SK-N-SH treated with all-trans-retinoic acid at 6 μM for 48 hours (cell line): ENCODE measurements at regions not wholly inside any gene's neighbourhood (a gene's known extent, or its start where the extent isn't known, plus 50 kb on each side); places are given as distances from the start of the nearest gene placed in this dataset.
A peak's percentile ranks its signal among the peaks of the same experiment; 100 is the strongest.

Experiments used
- ATAC-seq: fragments of 200-7000 bp; cut with Tn5 transposase; 3 replicates; pipeline ENCODE4 v1.9.1; 2020; ENCODE audit warnings: mild to moderate bottlenecking, moderate library complexity
- BACH2 ChIP-seq: fragments of 250-450 bp; sonication (Bioruptor Pico); IDR thresholded peaks from 2 replicates; pipeline ENCODE4 v1.9.0; 2021; ENCODE audit warnings: mild to moderate bottlenecking, borderline replicate concordance
- CREB5 ChIP-seq: fragments of 250-450 bp; sonication (Bioruptor Pico); IDR thresholded peaks from 2 replicates; pipeline ENCODE4 v1.5.1; 2020; ENCODE audit warnings: low read depth, mild to moderate bottlenecking, moderate library complexity
- CSDC2 ChIP-seq: fragments of 250-450 bp; sonication (Bioruptor Pico); IDR thresholded peaks from 2 replicates; pipeline ENCODE4 v1.5.0; 2020; ENCODE audit warnings: mild to moderate bottlenecking, moderate library complexity
- ESRRG ChIP-seq: fragments of 250-450 bp; sonication (Bioruptor Pico); IDR thresholded peaks from 2 replicates; pipeline ENCODE4 v1.6.1; 2021; ENCODE audit warnings: mild to moderate bottlenecking
- GLIS3 ChIP-seq: fragments of 250-450 bp; sonication (Bioruptor Pico); IDR thresholded peaks from 2 replicates; pipeline ENCODE4 v1.5.0; 2020; ENCODE audit warnings: mild to moderate bottlenecking, moderate library complexity
- PPARA ChIP-seq: fragments of 250-450 bp; sonication (Bioruptor Pico); IDR thresholded peaks from 2 replicates; pipeline ENCODE4 v1.5.0; 2020; ENCODE audit warnings: mild to moderate bottlenecking, borderline replicate concordance
- RARB ChIP-seq: fragments of 250-450 bp; sonication (Bioruptor Pico); IDR thresholded peaks from 2 replicates; pipeline ENCODE4 v1.8.0; 2021; ENCODE audit warnings: mild to moderate bottlenecking, moderate library complexity
- TCF4 ChIP-seq: fragments of 250-450 bp; sonication (Bioruptor Pico); IDR thresholded peaks from 2 replicates; pipeline ENCODE4 v1.8.0; 2021; ENCODE audit warnings: mild to moderate bottlenecking, moderate library complexity, borderline replicate concordance
- TOX ChIP-seq: fragments of 250-450 bp; sonication (Bioruptor Pico); IDR thresholded peaks from 2 replicates; pipeline ENCODE4 v1.8.0; 2021; ENCODE audit warnings: mild to moderate bottlenecking, moderate library complexity, borderline replicate concordance
- ZC3H10 ChIP-seq: fragments of 250-450 bp; sonication (Bioruptor Pico); IDR thresholded peaks from 2 replicates; pipeline ENCODE4 v1.5.1; 2021; ENCODE audit warnings: mild to moderate bottlenecking, moderate library complexity
- ZFP3 ChIP-seq: fragments of 250-450 bp; sonication (Bioruptor Pico); IDR thresholded peaks from 2 replicates; pipeline ENCODE4 v1.5.0; 2020; ENCODE audit warnings: mild to moderate bottlenecking, moderate library complexity
- ZFP30 ChIP-seq: fragments of 450-650 bp; formaldehyde crosslinking; IDR thresholded peaks from 2 replicates; pipeline ENCODE4 v1.5.0; 2022; ENCODE audit warnings: mild to moderate bottlenecking, moderate library complexity
- ZNF565 ChIP-seq: fragments of 450-650 bp; formaldehyde crosslinking; conservative IDR thresholded peaks from 2 replicates; pipeline ENCODE4 v1.5.0; 2020; ENCODE audit warnings: low read depth, mild to moderate bottlenecking, moderate library complexity
- ZNF70 ChIP-seq: fragments of 450-650 bp; formaldehyde crosslinking; IDR thresholded peaks from 2 replicates; pipeline ENCODE4 v1.5.0; 2020; ENCODE audit warnings: mild to moderate bottlenecking, moderate library complexity
- TF ChIP-seq, protein P1 (sequence below): fragments of 250-450 bp; sonication (Bioruptor Pico); IDR thresholded peaks from 2 replicates; pipeline ENCODE4 v1.8.0; 2020; ENCODE audit warnings: mild to moderate bottlenecking, moderate library complexity, borderline replicate concordance
- TF ChIP-seq, protein P2 (sequence below): fragments of 250-450 bp; sonication (Bioruptor Pico); IDR thresholded peaks from 2 replicates; pipeline ENCODE4 v1.8.0; 2021; ENCODE audit warnings: low read depth, mild to moderate bottlenecking, moderate library complexity, borderline replicate concordance
- TF ChIP-seq, protein P3 (sequence below): fragments of 250-450 bp; sonication (Bioruptor Pico); IDR thresholded peaks from 2 replicates; pipeline ENCODE4 v1.5.1; 2021; ENCODE audit warnings: mild to moderate bottlenecking, moderate library complexity

- peak; percentile 86 for ATAC-seq
- no peak for TF ChIP-seq ZNF565 (CRISPR knock-in tag)
- TF ChIP-seq RARB (CRISPR knock-in tag) = no peak
- TF ChIP-seq, all 23 proteins: peak for 0
Observed at GRCh38 chr1:97006044-97006661, 284.6 kb downstream of the PTBP2 start.

GRCh38 chr1:97007840-97008604 is 286.4 kb downstream of the PTBP2 start:
- no peak for ATAC-seq
- TF ChIP-seq RARB (CRISPR knock-in tag) = no peak
- TF ChIP-seq, protein P1, sequence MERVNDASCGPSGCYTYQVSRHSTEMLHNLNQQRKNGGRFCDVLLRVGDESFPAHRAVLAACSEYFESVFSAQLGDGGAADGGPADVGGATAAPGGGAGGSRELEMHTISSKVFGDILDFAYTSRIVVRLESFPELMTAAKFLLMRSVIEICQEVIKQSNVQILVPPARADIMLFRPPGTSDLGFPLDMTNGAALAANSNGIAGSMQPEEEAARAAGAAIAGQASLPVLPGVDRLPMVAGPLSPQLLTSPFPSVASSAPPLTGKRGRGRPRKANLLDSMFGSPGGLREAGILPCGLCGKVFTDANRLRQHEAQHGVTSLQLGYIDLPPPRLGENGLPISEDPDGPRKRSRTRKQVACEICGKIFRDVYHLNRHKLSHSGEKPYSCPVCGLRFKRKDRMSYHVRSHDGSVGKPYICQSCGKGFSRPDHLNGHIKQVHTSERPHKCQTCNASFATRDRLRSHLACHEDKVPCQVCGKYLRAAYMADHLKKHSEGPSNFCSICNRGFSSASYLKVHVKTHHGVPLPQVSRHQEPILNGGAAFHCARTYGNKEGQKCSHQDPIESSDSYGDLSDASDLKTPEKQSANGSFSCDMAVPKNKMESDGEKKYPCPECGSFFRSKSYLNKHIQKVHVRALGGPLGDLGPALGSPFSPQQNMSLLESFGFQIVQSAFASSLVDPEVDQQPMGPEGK = no peak
- no peak for TF ChIP-seq ZC3H10
- TF ChIP-seq BACH2 (CRISPR knock-in tag) = no peak
- TF ChIP-seq CREB5 (CRISPR knock-in tag) = no peak
- TF ChIP-seq ZFP3 (CRISPR knock-in tag) = no peak

GRCh38 chr1:97010566-97011264 is 289.1 kb downstream of the PTBP2 start:
- ATAC-seq = no peak
- TF ChIP-seq ZNF70 (CRISPR knock-in tag) (no peak), PPARA (CRISPR knock-in tag) (no peak), ZFP30 (CRISPR knock-in tag) (no peak), TCF4 (CRISPR knock-in tag) (no peak), CREB5 (CRISPR knock-in tag) (no peak), TOX (CRISPR knock-in tag) (no peak), BACH2 (CRISPR knock-in tag) (no peak), CSDC2 (CRISPR knock-in tag) (no peak), RARB (CRISPR knock-in tag) (no peak), ZNF565 (CRISPR knock-in tag) (no peak), ZFP3 (CRISPR knock-in tag) (no peak), GLIS3 (no peak), ESRRG (CRISPR knock-in tag) (no peak)
- TF ChIP-seq, protein P1 = no peak
- TF ChIP-seq, protein P2, sequence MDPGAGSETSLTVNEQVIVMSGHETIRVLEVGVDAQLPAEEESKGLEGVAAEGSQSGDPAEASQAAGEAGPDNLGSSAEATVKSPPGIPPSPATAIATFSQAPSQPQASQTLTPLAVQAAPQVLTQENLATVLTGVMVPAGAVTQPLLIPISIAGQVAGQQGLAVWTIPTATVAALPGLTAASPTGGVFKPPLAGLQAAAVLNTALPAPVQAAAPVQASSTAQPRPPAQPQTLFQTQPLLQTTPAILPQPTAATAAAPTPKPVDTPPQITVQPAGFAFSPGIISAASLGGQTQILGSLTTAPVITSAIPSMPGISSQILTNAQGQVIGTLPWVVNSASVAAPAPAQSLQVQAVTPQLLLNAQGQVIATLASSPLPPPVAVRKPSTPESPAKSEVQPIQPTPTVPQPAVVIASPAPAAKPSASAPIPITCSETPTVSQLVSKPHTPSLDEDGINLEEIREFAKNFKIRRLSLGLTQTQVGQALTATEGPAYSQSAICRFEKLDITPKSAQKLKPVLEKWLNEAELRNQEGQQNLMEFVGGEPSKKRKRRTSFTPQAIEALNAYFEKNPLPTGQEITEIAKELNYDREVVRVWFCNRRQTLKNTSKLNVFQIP (CRISPR knock-in tag) = no peak
- TF ChIP-seq, protein P3, sequence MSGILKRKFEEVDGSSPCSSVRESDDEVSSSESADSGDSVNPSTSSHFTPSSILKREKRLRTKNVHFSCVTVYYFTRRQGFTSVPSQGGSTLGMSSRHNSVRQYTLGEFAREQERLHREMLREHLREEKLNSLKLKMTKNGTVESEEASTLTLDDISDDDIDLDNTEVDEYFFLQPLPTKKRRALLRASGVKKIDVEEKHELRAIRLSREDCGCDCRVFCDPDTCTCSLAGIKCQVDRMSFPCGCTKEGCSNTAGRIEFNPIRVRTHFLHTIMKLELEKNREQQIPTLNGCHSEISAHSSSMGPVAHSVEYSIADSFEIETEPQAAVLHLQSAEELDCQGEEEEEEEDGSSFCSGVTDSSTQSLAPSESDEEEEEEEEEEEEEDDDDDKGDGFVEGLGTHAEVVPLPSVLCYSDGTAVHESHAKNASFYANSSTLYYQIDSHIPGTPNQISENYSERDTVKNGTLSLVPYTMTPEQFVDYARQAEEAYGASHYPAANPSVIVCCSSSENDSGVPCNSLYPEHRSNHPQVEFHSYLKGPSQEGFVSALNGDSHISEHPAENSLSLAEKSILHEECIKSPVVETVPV (CRISPR knock-in tag) = no peak
